ENCODE measurements at regions not wholly inside any gene's neighbourhood (a gene's known extent, or its start where the extent isn't known, plus 50 kb on each side); places are given as distances from the start of the nearest gene placed in this dataset.

GRCh38 chr12:63397807-63398206 is 246.8 kb upstream of the AVPR1A start:
- TF ChIP-seq, protein P1, sequence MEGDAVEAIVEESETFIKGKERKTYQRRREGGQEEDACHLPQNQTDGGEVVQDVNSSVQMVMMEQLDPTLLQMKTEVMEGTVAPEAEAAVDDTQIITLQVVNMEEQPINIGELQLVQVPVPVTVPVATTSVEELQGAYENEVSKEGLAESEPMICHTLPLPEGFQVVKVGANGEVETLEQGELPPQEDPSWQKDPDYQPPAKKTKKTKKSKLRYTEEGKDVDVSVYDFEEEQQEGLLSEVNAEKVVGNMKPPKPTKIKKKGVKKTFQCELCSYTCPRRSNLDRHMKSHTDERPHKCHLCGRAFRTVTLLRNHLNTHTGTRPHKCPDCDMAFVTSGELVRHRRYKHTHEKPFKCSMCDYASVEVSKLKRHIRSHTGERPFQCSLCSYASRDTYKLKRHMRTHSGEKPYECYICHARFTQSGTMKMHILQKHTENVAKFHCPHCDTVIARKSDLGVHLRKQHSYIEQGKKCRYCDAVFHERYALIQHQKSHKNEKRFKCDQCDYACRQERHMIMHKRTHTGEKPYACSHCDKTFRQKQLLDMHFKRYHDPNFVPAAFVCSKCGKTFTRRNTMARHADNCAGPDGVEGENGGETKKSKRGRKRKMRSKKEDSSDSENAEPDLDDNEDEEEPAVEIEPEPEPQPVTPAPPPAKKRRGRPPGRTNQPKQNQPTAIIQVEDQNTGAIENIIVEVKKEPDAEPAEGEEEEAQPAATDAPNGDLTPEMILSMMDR (IDR thresholded peaks at IDR 0.05) = no peak
- TF ChIP-seq EP300 (IDR thresholded peaks at IDR 0.05) (no peak), POLR2A (IDR thresholded peaks at IDR 0.05) (no peak)
- Histone ChIP-seq H3K27ac (no peak overlapping the region), H3K36me3 (no peaks in the 10 kb centered on the region)

DNA sequence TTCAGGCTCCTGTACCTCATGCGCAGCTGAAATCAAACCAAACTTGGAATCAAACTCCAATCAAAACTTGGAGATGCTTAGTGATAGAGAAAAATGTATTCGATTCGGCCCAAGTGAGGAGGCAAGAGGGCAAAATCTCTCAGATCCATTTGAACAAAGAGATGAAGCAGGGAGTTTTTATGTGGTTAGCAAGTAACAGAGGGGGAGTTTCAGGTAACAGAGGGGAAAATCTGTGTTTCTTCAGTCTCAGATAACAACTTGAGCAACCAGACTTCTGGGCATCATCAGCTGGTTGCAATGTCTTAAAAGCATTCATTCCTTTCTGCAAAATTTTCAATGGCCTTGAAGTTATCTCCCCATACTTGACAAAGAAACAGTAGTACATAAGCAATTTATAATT is 245.1 kb upstream of the AVPR1A start:
- Histone ChIP-seq H3K27me3 (no peaks in the 10 kb centered on the region), H3K27ac (no peak overlapping the region), H3K4me1 (no peaks in the 10 kb centered on the region), H3K9me3 (peaks cover 0 to 2% (median 0%) of the 10 kb centered on the region in 4 donors), H3K4me3 (no peak overlapping the region), H3K36me3 (no peaks in the 10 kb centered on the region)
- no peak for TF ChIP-seq EP300 (IDR thresholded peaks at IDR 0.05)
- no peak for TF ChIP-seq POLR2A (IDR thresholded peaks at IDR 0.05)
- TF ChIP-seq, protein P1 (IDR thresholded peaks at IDR 0.05) = no peak
- 95 to 97% methylated on average over 3 of the region's 3 CpGs for WGBS, 2 donors
- no peak for DNase-seq (ENCODE audit: low spot score in 2 of 2)

More at GRCh38 chr12:63397807-63398206, 246.8 kb upstream of the AVPR1A start:
- Histone ChIP-seq H3K27me3 (no peaks in the 10 kb centered on the region), H3K4me3 (no peak overlapping the region), H3K4me1 (no peaks in the 10 kb centered on the region), H3K9me3 (peaks cover 0 to 2% (median 0%) of the 10 kb centered on the region in 4 donors)
- WGBS, 2 donors = 93 to 96% methylated on average over 4 of the region's 4 CpGs
- no peak for DNase-seq (ENCODE audit: low spot score in 2 of 2)

DNA sequence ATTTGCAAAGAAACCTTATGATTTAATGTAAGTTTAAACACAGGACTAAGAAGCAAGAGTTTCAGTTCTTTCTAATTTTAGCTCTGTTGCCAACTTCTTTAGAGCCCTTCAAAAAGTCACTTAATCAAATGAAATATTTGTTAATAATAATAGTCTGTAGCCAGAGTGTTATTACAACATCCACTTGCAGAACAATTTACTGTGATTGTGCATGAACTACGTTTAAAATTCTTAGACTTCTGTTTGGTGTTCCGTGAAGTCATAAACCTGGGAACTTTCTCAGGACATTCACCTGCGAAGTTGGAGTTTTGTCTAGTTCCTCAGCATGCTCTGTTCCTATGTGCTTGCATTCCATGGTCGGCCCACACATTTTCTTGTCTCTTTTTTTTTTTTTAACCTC is 244.0 kb upstream of the AVPR1A start:
- 62 to 69% methylated on average over 4 of the region's 4 CpGs for WGBS, 2 donors

GRCh38 chr12:63394349-63394748 is 243.3 kb upstream of the AVPR1A start:
- DNase-seq (ENCODE audit: low spot score in 2 of 2) = no peak
- H3K4me1 ChIP-seq = no peaks in the 10 kb centered on the region
- H3K4me3 ChIP-seq = no peak overlapping the region
- whole genome bisulfite sequencing, 2 donors = 80 to 81% methylated on average over 4 of the region's 4 CpGs
- TF ChIP-seq POLR2A (IDR thresholded peaks at IDR 0.05) (no peak), EP300 (IDR thresholded peaks at IDR 0.05) (no peak)
- TF ChIP-seq, protein P1 (IDR thresholded peaks at IDR 0.05) = no peak
- peaks cover 0 to 2% (median 0%) of the 10 kb centered on the region in 4 donors for H3K9me3 ChIP-seq
- no peaks in the 10 kb centered on the region for H3K27me3 ChIP-seq
- H3K36me3 ChIP-seq = no peaks in the 10 kb centered on the region
- no peak overlapping the region for H3K27ac ChIP-seq

More for the DNA sequence above, 244.0 kb upstream of the AVPR1A start:
- Histone ChIP-seq H3K9me3 (peaks cover 0 to 2% (median 0%) of the 10 kb centered on the region in 4 donors), H3K27me3 (no peaks in the 10 kb centered on the region), H3K36me3 (no peaks in the 10 kb centered on the region), H3K27ac (no peak overlapping the region), H3K4me3 (no peak overlapping the region), H3K4me1 (no peaks in the 10 kb centered on the region)
- DNase-seq (ENCODE audit: low spot score in 2 of 2) = no peak
- TF ChIP-seq POLR2A (IDR thresholded peaks at IDR 0.05) = no peak
- TF ChIP-seq EP300 (IDR thresholded peaks at IDR 0.05) = no peak
- TF ChIP-seq, protein P1 (IDR thresholded peaks at IDR 0.05) = no peak

DNA sequence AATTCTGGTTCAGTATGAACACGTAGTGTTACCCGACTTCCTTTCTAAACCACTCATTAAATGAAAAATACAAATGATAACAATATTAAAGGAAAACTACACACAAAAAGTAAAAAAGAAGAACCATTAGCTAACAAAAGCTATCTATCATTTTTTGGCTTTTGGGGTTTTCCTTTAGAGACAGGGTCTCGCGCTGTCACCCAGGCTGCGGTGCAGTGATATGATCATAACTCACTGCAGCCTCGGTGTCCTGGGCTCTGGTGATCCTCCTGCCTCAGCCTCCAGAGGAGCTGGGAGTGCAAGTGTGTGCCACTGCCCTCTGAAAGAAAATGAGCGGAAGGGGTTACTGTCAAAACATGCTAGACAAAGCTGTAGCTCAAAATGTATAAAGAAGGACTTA is 238.2 kb upstream of the AVPR1A start:
- H3K9me3 ChIP-seq = no peaks in the 10 kb centered on the region
- H3K27me3 ChIP-seq = no peaks in the 10 kb centered on the region
- WGBS, 2 donors = 89 to 94% methylated on average over 7 of the region's 7 CpGs
- no peak for DNase-seq (ENCODE audit: low spot score in 2 of 2)
- H3K4me1 ChIP-seq = no peaks in the 10 kb centered on the region
- H3K4me3 ChIP-seq = no peak overlapping the region
- no peaks in the 10 kb centered on the region for H3K36me3 ChIP-seq
- TF ChIP-seq EP300 (IDR thresholded peaks at IDR 0.05) = no peak
- no peak overlapping the region for H3K27ac ChIP-seq

GRCh38 chr12:63387771-63388170 is 236.8 kb upstream of the AVPR1A start:
- DNase-seq (ENCODE audit: low spot score in 2 of 2) = no peak
- Histone ChIP-seq H3K27me3 (no peaks in the 10 kb centered on the region), H3K9me3 (no peaks in the 10 kb centered on the region), H3K4me1 (no peaks in the 10 kb centered on the region), H3K36me3 (no peaks in the 10 kb centered on the region), H3K4me3 (no peak overlapping the region), H3K27ac (no peak overlapping the region)
- 90 to 96% methylated on average over 4 of the region's 4 CpGs for WGBS, 2 donors
- TF ChIP-seq POLR2A (IDR thresholded peaks at IDR 0.05) (no peak), EP300 (IDR thresholded peaks at IDR 0.05) (no peak)
- TF ChIP-seq, protein P1 (IDR thresholded peaks at IDR 0.05) = no peak
